HCT116 (cell line): ENCODE measurements at regions not wholly inside any gene's neighbourhood (a gene's known extent, or its start where the extent isn't known, plus 50 kb on each side); places are given as distances from the start of the nearest gene placed in this dataset.

Experiments used
- ATAC-seq: fragments of 200-7000 bp; cut with Tn5 transposase; 2 replicates; pipeline ENCODE4 v1.9.1; 2020; ENCODE audit warnings: mild to moderate bottlenecking, moderate library complexity
- BruUV-seq: library from RNA; stranded (reverse); fragments of 400-500 nt; replicated peaks from 2 replicates; lab custom pipeline; 2021; lab: Mats Ljungman, UMichigan
- CTCF ChIA-PET: fragments of 300-600 bp; sonication (Branson Sonifier 250); formaldehyde crosslinking; loops from one replicate; lab custom pipeline; 2021; ENCODE audit warnings: antibody characterized with exemption; lab: Charles Lee
- POLR2A ChIA-PET: fragments of 300-600, 350-600 bp; sonication (Branson Sonifier 250); formaldehyde crosslinking; loops from one replicate; lab custom pipeline; 2021; ENCODE audit warnings: antibody characterized with exemption; lab: Charles Lee
- RAD21 ChIA-PET, 2 experiments: fragments of 300-600 bp; sonication (Branson Sonifier 250); formaldehyde crosslinking; loops; one replicate each; lab custom pipeline; 2023; ENCODE audit warnings: low total read pairs in 2 of 2; ENCODE audit not compliant: uncharacterized antibody in 2 of 2, unreplicated experiment in 2 of 2, low non-redundant PET in 1 of 2; lab: Charles Lee
- DNase-seq: peaks from one replicate; pipeline ENCODE4 v3.0.0-alpha.2; 2010; ENCODE audit warnings: low read depth, low spot score
- H2AFZ ChIP-seq: fragments of 200-600 bp; shearing (Covaris generic), sonication (generic); 2 replicates; pipeline ENCODE4 v1.6.1; 2017; ENCODE audit warnings: low read depth, mixed run types, mixed read lengths, antibody characterized with exemption, low read length; ENCODE audit not compliant: poor library complexity, severe bottlenecking
- H3K27ac ChIP-seq: 2 replicates; pipeline ENCODE4 v1.5.1; 2012; ENCODE audit warnings: low read depth, low read length
- H3K27me3 ChIP-seq: fragments of 200-600 bp; sonication (generic); 2 replicates; pipeline ENCODE4 v1.6.1; 2016; ENCODE audit warnings: mixed run types, low read length, mixed read lengths; ENCODE audit not compliant: insufficient read depth
- H3K36me3 ChIP-seq, 2 experiments: fragments of 200-500 bp in 1 of 2; fragments of 200-600 bp in 1 of 2; sonication (Bioruptor generic) in 1 of 2; sonication (generic) in 1 of 2; 2 replicates each; pipeline versions ENCODE4 v1.5.1 to v1.6.1; 2014 to 2016; ENCODE audit warnings: low read length in 2 of 2, inconsistent platforms in 1 of 2, mixed read lengths in 1 of 2, mixed run types in 1 of 2; ENCODE audit not compliant: insufficient read depth in 2 of 2, control insufficient read depth in 1 of 2
- H3K4me1 ChIP-seq, 2 experiments: fragments of 200-600 bp in 1 of 2; sonication (generic) in 1 of 2; 2 replicates each; pipeline versions ENCODE4 v1.5.1 to v1.6.1; 2012 to 2017; ENCODE audit warnings: low read length in 2 of 2, inconsistent platforms in 1 of 2, mild to moderate bottlenecking in 1 of 2, mixed read lengths in 1 of 2, mixed run types in 1 of 2, moderate library complexity in 1 of 2; ENCODE audit not compliant: insufficient read depth in 2 of 2, control insufficient read depth in 1 of 2
- H3K4me2 ChIP-seq: fragments of 200-600 bp; sonication (generic); 2 replicates; pipeline ENCODE4 v1.6.1; 2017; ENCODE audit warnings: mixed run types, low read length, mixed read lengths
- H3K4me3 ChIP-seq, 2 experiments: fragments of 200-600 bp in 1 of 2; sonication (generic) in 1 of 2; replicated peaks in 1 of 2; 2 replicates each; pipeline ENCODE4 v1.5.1; 2011 to 2016; ENCODE audit warnings: low read length in 2 of 2, control low read depth in 1 of 2, low read depth in 1 of 2, mild to moderate bottlenecking in 1 of 2, mixed read lengths in 1 of 2, mixed run types in 1 of 2
- H3K79me2 ChIP-seq: fragments of 200-600 bp; sonication (generic); 2 replicates; pipeline ENCODE4 v1.6.1; 2017; ENCODE audit warnings: mild to moderate bottlenecking, mixed run types, low read length, moderate library complexity, mixed read lengths; ENCODE audit not compliant: insufficient read depth
- H3K9ac ChIP-seq: fragments of 200-600 bp; sonication (generic); 2 replicates; pipeline ENCODE4 v1.6.1; 2016; ENCODE audit warnings: low read length, mixed read lengths
- H3K9me2 ChIP-seq: fragments of 200-600 bp; sonication (generic), shearing (Covaris generic); 2 replicates; pipeline ENCODE4 v1.6.1; 2017; ENCODE audit warnings: mixed run types, mild to moderate bottlenecking, moderate library complexity; ENCODE audit not compliant: insufficient read depth
- H3K9me3 ChIP-seq, 2 experiments: fragments of 200-500 bp in 1 of 2; fragments of 200-600 bp in 1 of 2; sonication (Bioruptor generic) in 1 of 2; sonication (generic) in 1 of 2; 2 replicates each; pipeline ENCODE4 v1.6.1; 2014 to 2017; ENCODE audit warnings: low read length in 2 of 2, mixed read lengths in 2 of 2, inconsistent platforms in 1 of 2, low read depth in 1 of 2, mild to moderate bottlenecking in 1 of 2, mixed run types in 1 of 2, moderate library complexity in 1 of 2; ENCODE audit not compliant: control insufficient read depth in 1 of 2, insufficient read depth in 1 of 2
- H4K20me1 ChIP-seq: fragments of 200-600 bp; sonication (generic), shearing (Covaris generic); 2 replicates; pipeline ENCODE4 v1.6.1; 2017; ENCODE audit warnings: mixed run types, mild to moderate bottlenecking, moderate library complexity; ENCODE audit not compliant: insufficient read depth
- CEBPB ChIP-seq: IDR thresholded peaks from 2 replicates; pipeline ENCODE4 v1.6.1; 2012; ENCODE audit warnings: low read depth
- ELF1 ChIP-seq: IDR thresholded peaks from 2 replicates; pipeline ENCODE4 v1.6.1; 2012; ENCODE audit warnings: low read depth, borderline replicate concordance
- EZH2phosphoT487 ChIP-seq: fragments of 200-600 bp; IDR thresholded peaks from 2 replicates; pipeline ENCODE4 v1.6.1; 2018; ENCODE audit warnings: antibody characterized with exemption, borderline replicate concordance
- FOSL1 ChIP-seq: IDR thresholded peaks from 2 replicates; pipeline ENCODE4 v1.6.1; 2012; ENCODE audit warnings: low read depth
- POLR2A ChIP-seq: IDR thresholded peaks from 2 replicates; pipeline ENCODE4 v1.7.0; 2011; ENCODE audit warnings: borderline replicate concordance; ENCODE audit not compliant: insufficient read depth, insufficient read length; ENCODE audit errors: extremely low read depth
- REST ChIP-seq: IDR thresholded peaks from 2 replicates; pipeline ENCODE4 v1.6.1; 2012; ENCODE audit warnings: low read depth
- SRF ChIP-seq: IDR thresholded peaks from 2 replicates; pipeline ENCODE4 v1.6.1; 2012; ENCODE audit warnings: low read depth
- TCF7L2 ChIP-seq: IDR thresholded peaks from 2 replicates; pipeline ENCODE4 v1.7.0; 2011; ENCODE audit warnings: borderline replicate concordance, inconsistent platforms; ENCODE audit not compliant: insufficient read depth, insufficient read length; ENCODE audit errors: extremely low read depth
- ZFX ChIP-seq: fragments of 450-650 bp; IDR thresholded peaks from 2 replicates; pipeline ENCODE4 v1.6.1; 2017
- ZNF274 ChIP-seq: fragments of 200-500 bp; sonication (Bioruptor generic); IDR thresholded peaks from 2 replicates; pipeline ENCODE4 v1.6.1; 2014; ENCODE audit warnings: mild to moderate bottlenecking, low read depth, low read length, inconsistent platforms
- intact Hi-C: fragments of 100-400 bp; cut with micrococcal nuclease; formaldehyde crosslinking; loops from 2 replicates; pipeline ENCODE4 v1.10.0; 2022

GRCh38 chr13:80751854-80752253 is 410.9 kb upstream of the SPRY2 start:
- Histone ChIP-seq H3K9ac (no peak overlapping the region), H3K4me2 (no peak overlapping the region), H2AFZ (no peak overlapping the region), H4K20me1 (no peaks in the 10 kb centered on the region), H3K79me2 (no peaks in the 10 kb centered on the region), H3K27me3 (no peaks in the 10 kb centered on the region), H3K9me3 (peaks cover 0 to 10% of the 10 kb centered on the region in 2 experiments; a peak in 2 of 4 replicates), H3K27ac (no peak overlapping the region), H3K4me3 (no peak overlapping the region), H3K9me2 (no peaks in the 10 kb centered on the region), H3K4me1 (no peaks in the 10 kb centered on the region)
- DNase-seq (no peak), ATAC-seq (no peak)
- RAD21 ChIA-PET, result no interaction called here
- intact Hi-C loops, result no loop called here
- POLR2A ChIA-PET, result no interaction called here
- CTCF ChIA-PET, result no interaction called here
- TF ChIP-seq POLR2A (no peak), ZFX (no peak)
- TF ChIP-seq, all 23 proteins: peak for 0
- BruUV-seq, result no TSS peak
- no peaks in the 10 kb centered on the region for H3K36me3 ChIP-seq

- H3K4me1 ChIP-seq, result no peaks in the 10 kb centered on the region
- H3K27me3 ChIP-seq, result no peaks in the 10 kb centered on the region
- intact Hi-C loops, result no loop called here
- ChIA-PET RAD21 (no interaction called here), POLR2A (no interaction called here), CTCF (no interaction called here)
- H3K4me3 ChIP-seq, result no peak overlapping the region
- DNase-seq (no peak), ATAC-seq (no peak)
- no TSS peak for BruUV-seq
- no peaks in the 10 kb centered on the region; a peak in 1 of 4 replicates for H3K9me3 ChIP-seq
- no peak overlapping the region for H3K9ac ChIP-seq
- no peaks in the 10 kb centered on the region for H3K79me2 ChIP-seq
- no peak overlapping the region for H3K4me2 ChIP-seq
- TF ChIP-seq EZH2phosphoT487 (no peak), REST (no peak), TCF7L2 (no peak), CEBPB (no peak), ZNF274 (no peak), FOSL1 (no peak), SRF (no peak), ELF1 (no peak)
- no peak overlapping the region for H3K27ac ChIP-seq
- no peaks in the 10 kb centered on the region for H3K9me2 ChIP-seq
- no peak overlapping the region for H2AFZ ChIP-seq
- no peaks in the 10 kb centered on the region for H4K20me1 ChIP-seq
- no peaks in the 10 kb centered on the region for H3K36me3 ChIP-seq
Observed at GRCh38 chr13:80744147-80744914, 403.4 kb upstream of the SPRY2 start.
